ENCODE measurements at regions not wholly inside any gene's neighbourhood (a gene's known extent, or its start where the extent isn't known, plus 50 kb on each side); places are given as distances from the start of the nearest gene placed in this dataset.

- no peak overlapping the region for H3K4me3 Mint-ChIP-seq
- H3K9me3 Mint-ChIP-seq: no peaks in the 10 kb centered on the region
- H3K4me1 Mint-ChIP-seq (ENCODE audit: low read depth): no peaks in the 10 kb centered on the region
- no peaks in the 10 kb centered on the region for H3K27me3 Mint-ChIP-seq (ENCODE audit: low read depth)
- H3K27ac Mint-ChIP-seq: no peak overlapping the region
- no peaks in the 10 kb centered on the region for H3K36me3 Mint-ChIP-seq (ENCODE audit: low read depth)
These were observed 405.2 kb upstream of the IRX1 start for GRCh38 chr5:3190433-3190832.

- Mint-ChIP-seq H3K4me1 (ENCODE audit: low read depth) (no peaks in the 10 kb centered on the region), H3K27ac (no peak overlapping the region), H3K4me3 (no peak overlapping the region), H3K9me3 (no peaks in the 10 kb centered on the region), H3K27me3 (ENCODE audit: low read depth) (no peaks in the 10 kb centered on the region), H3K36me3 (ENCODE audit: low read depth) (no peaks in the 10 kb centered on the region)
These were observed 407.7 kb upstream of the IRX1 start for GRCh38 chr5:3187771-3188425.

GRCh38 chr5:3186736-3187405 is 408.8 kb upstream of the IRX1 start:
- H3K4me1 Mint-ChIP-seq (ENCODE audit: low read depth): no peaks in the 10 kb centered on the region
- no peak overlapping the region for H3K27ac Mint-ChIP-seq
- no peaks in the 10 kb centered on the region for H3K27me3 Mint-ChIP-seq (ENCODE audit: low read depth)
- no peak overlapping the region for H3K4me3 Mint-ChIP-seq
- no peaks in the 10 kb centered on the region for H3K36me3 Mint-ChIP-seq (ENCODE audit: low read depth)
- no peaks in the 10 kb centered on the region for H3K9me3 Mint-ChIP-seq

- H3K36me3 Mint-ChIP-seq (ENCODE audit: low read depth): no peaks in the 10 kb centered on the region
- H3K27ac Mint-ChIP-seq: no peak overlapping the region
- no peaks in the 10 kb centered on the region for H3K4me1 Mint-ChIP-seq (ENCODE audit: low read depth)
- H3K27me3 Mint-ChIP-seq (ENCODE audit: low read depth): no peaks in the 10 kb centered on the region
- H3K4me3 Mint-ChIP-seq: no peak overlapping the region
- H3K9me3 Mint-ChIP-seq: no peaks in the 10 kb centered on the region
These were observed 409.5 kb upstream of the IRX1 start for GRCh38 chr5:3186156-3186555.

- Mint-ChIP-seq H3K27ac (no peak overlapping the region), H3K4me3 (no peak overlapping the region), H3K9me3 (no peaks in the 10 kb centered on the region), H3K27me3 (ENCODE audit: low read depth) (no peaks in the 10 kb centered on the region), H3K36me3 (ENCODE audit: low read depth) (no peaks in the 10 kb centered on the region), H3K4me1 (ENCODE audit: low read depth) (no peaks in the 10 kb centered on the region)
These were observed 410.1 kb upstream of the IRX1 start for GRCh38 chr5:3185488-3185887.

GRCh38 chr5:3182133-3182876 is 413.3 kb upstream of the IRX1 start:
- no peaks in the 10 kb centered on the region for H3K27me3 Mint-ChIP-seq (ENCODE audit: low read depth)
- no peak overlapping the region for H3K27ac Mint-ChIP-seq
- no peaks in the 10 kb centered on the region for H3K4me1 Mint-ChIP-seq (ENCODE audit: low read depth)
- no peaks in the 10 kb centered on the region for H3K9me3 Mint-ChIP-seq
- no peaks in the 10 kb centered on the region for H3K36me3 Mint-ChIP-seq (ENCODE audit: low read depth)
- H3K4me3 Mint-ChIP-seq: no peak overlapping the region

GRCh38 chr5:3181671-3182070 is 414.0 kb upstream of the IRX1 start:
- no peak overlapping the region for H3K4me3 Mint-ChIP-seq
- no peaks in the 10 kb centered on the region for H3K36me3 Mint-ChIP-seq (ENCODE audit: low read depth)
- no peaks in the 10 kb centered on the region for H3K27me3 Mint-ChIP-seq (ENCODE audit: low read depth)
- no peak overlapping the region for H3K27ac Mint-ChIP-seq
- no peaks in the 10 kb centered on the region for H3K9me3 Mint-ChIP-seq
- H3K4me1 Mint-ChIP-seq (ENCODE audit: low read depth): no peaks in the 10 kb centered on the region

GRCh38 chr5:3180636-3181035 is 415.0 kb upstream of the IRX1 start:
- no peaks in the 10 kb centered on the region for H3K36me3 Mint-ChIP-seq (ENCODE audit: low read depth)
- H3K9me3 Mint-ChIP-seq: no peaks in the 10 kb centered on the region
- H3K4me1 Mint-ChIP-seq (ENCODE audit: low read depth): no peaks in the 10 kb centered on the region
- H3K27ac Mint-ChIP-seq: no peak overlapping the region
- H3K27me3 Mint-ChIP-seq (ENCODE audit: low read depth): no peaks in the 10 kb centered on the region
- H3K4me3 Mint-ChIP-seq: no peak overlapping the region

- Mint-ChIP-seq H3K36me3 (ENCODE audit: low read depth) (no peaks in the 10 kb centered on the region), H3K27me3 (ENCODE audit: low read depth) (no peaks in the 10 kb centered on the region), H3K27ac (no peak overlapping the region), H3K4me3 (no peak overlapping the region), H3K4me1 (ENCODE audit: low read depth) (no peaks in the 10 kb centered on the region), H3K9me3 (no peaks in the 10 kb centered on the region)
These were observed 416.4 kb upstream of the IRX1 start for GRCh38 chr5:3179220-3179619.

- H3K27ac Mint-ChIP-seq: no peak overlapping the region
- H3K9me3 Mint-ChIP-seq: no peaks in the 10 kb centered on the region
- no peaks in the 10 kb centered on the region for H3K36me3 Mint-ChIP-seq (ENCODE audit: low read depth)
- no peak overlapping the region for H3K4me3 Mint-ChIP-seq
- H3K4me1 Mint-ChIP-seq (ENCODE audit: low read depth): no peaks in the 10 kb centered on the region
- H3K27me3 Mint-ChIP-seq (ENCODE audit: low read depth): no peaks in the 10 kb centered on the region
These were observed 418.3 kb upstream of the IRX1 start for GRCh38 chr5:3177338-3177737.

- no peak overlapping the region for H3K27ac Mint-ChIP-seq
- H3K4me3 Mint-ChIP-seq: no peak overlapping the region
- H3K36me3 Mint-ChIP-seq (ENCODE audit: low read depth): no peaks in the 10 kb centered on the region
- peaks cover 4% of the 10 kb centered on the region for H3K9me3 Mint-ChIP-seq
- no peaks in the 10 kb centered on the region for H3K4me1 Mint-ChIP-seq (ENCODE audit: low read depth)
- H3K27me3 Mint-ChIP-seq (ENCODE audit: low read depth): no peaks in the 10 kb centered on the region
These were observed 420.2 kb upstream of the IRX1 start for GRCh38 chr5:3175416-3175815.

GRCh38 chr5:3167473-3167872 is 416.0 kb upstream of the IRX2 start:
- H3K27ac Mint-ChIP-seq: no peak overlapping the region

GRCh38 chr5:3163626-3164025 is 412.1 kb upstream of the IRX2 start:
- no peak overlapping the region for H3K27ac Mint-ChIP-seq
- H3K9me3 Mint-ChIP-seq: peaks cover 31% of the 10 kb centered on the region
- H3K36me3 Mint-ChIP-seq (ENCODE audit: low read depth): no peaks in the 10 kb centered on the region
- H3K4me1 Mint-ChIP-seq (ENCODE audit: low read depth): no peaks in the 10 kb centered on the region
- no peaks in the 10 kb centered on the region for H3K27me3 Mint-ChIP-seq (ENCODE audit: low read depth)
- no peak overlapping the region for H3K4me3 Mint-ChIP-seq

More at GRCh38 chr5:3167473-3167872, 416.0 kb upstream of the IRX2 start:
- no peaks in the 10 kb centered on the region for H3K27me3 Mint-ChIP-seq (ENCODE audit: low read depth)
- H3K36me3 Mint-ChIP-seq (ENCODE audit: low read depth): no peaks in the 10 kb centered on the region
- H3K9me3 Mint-ChIP-seq: peaks cover 35% of the 10 kb centered on the region
- H3K4me1 Mint-ChIP-seq (ENCODE audit: low read depth): no peaks in the 10 kb centered on the region
- H3K4me3 Mint-ChIP-seq: no peak overlapping the region

GRCh38 chr5:3161672-3162071 is 410.2 kb upstream of the IRX2 start:
- Mint-ChIP-seq H3K4me1 (ENCODE audit: low read depth) (no peaks in the 10 kb centered on the region), H3K9me3 (peaks cover 18% of the 10 kb centered on the region), H3K4me3 (no peak overlapping the region), H3K36me3 (ENCODE audit: low read depth) (no peaks in the 10 kb centered on the region), H3K27ac (no peak overlapping the region), H3K27me3 (ENCODE audit: low read depth) (no peaks in the 10 kb centered on the region)

GRCh38 chr5:3157214-3157613 is 405.7 kb upstream of the IRX2 start:
- H3K4me1 Mint-ChIP-seq (ENCODE audit: low read depth): no peaks in the 10 kb centered on the region
- peaks cover 10% of the 10 kb centered on the region for H3K9me3 Mint-ChIP-seq
- no peak overlapping the region for H3K27ac Mint-ChIP-seq
- no peaks in the 10 kb centered on the region for H3K36me3 Mint-ChIP-seq (ENCODE audit: low read depth)
- no peaks in the 10 kb centered on the region for H3K27me3 Mint-ChIP-seq (ENCODE audit: low read depth)
- no peak overlapping the region for H3K4me3 Mint-ChIP-seq
